HEK293T (cell line): ENCODE measurements at regions not wholly inside any gene's neighbourhood (a gene's known extent, or its start where the extent isn't known, plus 50 kb on each side); places are given as distances from the start of the nearest gene placed in this dataset.

Experiments
- ARNT ChIP-seq: fragments of 450-650 bp; IDR thresholded peaks from 2 replicates; pipeline ENCODE4 v1.6.1; 2017; ENCODE audit warnings: mild to moderate bottlenecking
- BHLHE40 ChIP-seq: fragments of 450-650 bp; IDR thresholded peaks from 2 replicates; pipeline ENCODE4 v1.6.1; 2016; ENCODE audit warnings: mild to moderate bottlenecking, moderate library complexity, borderline replicate concordance
- ELF4 ChIP-seq: fragments of 450-650 bp; IDR thresholded peaks from 2 replicates; pipeline ENCODE4 v1.6.1; 2017; ENCODE audit warnings: antibody characterized with exemption
- FOXK2 ChIP-seq: fragments of 450-650 bp; IDR thresholded peaks from 2 replicates; pipeline ENCODE4 v1.6.1; 2016; ENCODE audit warnings: mild to moderate bottlenecking
- FOXM1 ChIP-seq: fragments of 450-650 bp; IDR thresholded peaks from 2 replicates; pipeline ENCODE4 v1.6.1; 2017; ENCODE audit warnings: mild to moderate bottlenecking, borderline replicate concordance
- L3MBTL2 ChIP-seq: fragments of 450-650 bp; conservative IDR thresholded peaks from 2 replicates; pipeline ENCODE4 v1.6.1; 2016; ENCODE audit warnings: mild to moderate bottlenecking
- PKNOX1 ChIP-seq: fragments of 450-650 bp; IDR thresholded peaks from 2 replicates; pipeline ENCODE4 v1.6.1; 2016
- SP1 ChIP-seq: fragments of 450-650 bp; IDR thresholded peaks from 2 replicates; pipeline ENCODE4 v1.6.1; 2017
- SUZ12 ChIP-seq: fragments of 450-650 bp; IDR thresholded peaks from 2 replicates; pipeline ENCODE4 v1.6.1; 2016; ENCODE audit warnings: mild to moderate bottlenecking
- ZNF384 ChIP-seq: fragments of 450-650 bp; IDR thresholded peaks from 2 replicates; pipeline ENCODE4 v1.6.1; 2016

GRCh38 chr4:126007142-126007541 lies 692.4 kb downstream of the FAT4 start:
- TF ChIP-seq BHLHE40 (no peak), FOXK2 (no peak), ARNT (no peak), PKNOX1 (no peak), L3MBTL2 (no peak), SP1 (no peak), ZNF384 (no peak), FOXM1 (no peak), ELF4 (no peak), SUZ12 (no peak)
